Adrenal gland (tissue), 5 donors: ENCODE measurements at regions not wholly inside any gene's neighbourhood (a gene's known extent, or its start where the extent isn't known, plus 50 kb on each side); places are given as distances from the start of the nearest gene placed in this dataset.

Experiments used
- POLR2A ChIP-seq, 2 donors: fragments of 450-650 bp; IDR thresholded peaks; one replicate each; pipeline ENCODE4 v1.6.1; 2017; ENCODE audit warnings: antibody characterized with exemption in 2 of 2, mild to moderate bottlenecking in 2 of 2, moderate library complexity in 1 of 2
- TF ChIP-seq, protein P1 (sequence below), 6 experiments: fragments of 450-650 bp in 4 of 6; fragments of 200-600 bp in 2 of 6; sonication (generic) in 1 of 6; IDR thresholded peaks; 1 replicate in 5 of 6; 2 replicates in 1 of 6; pipeline versions ENCODE4 v1.5.1 to v1.8.0; 2016 to 2021; ENCODE audit warnings: antibody characterized with exemption in 6 of 6, mild to moderate bottlenecking in 2 of 6, moderate library complexity in 1 of 6
- donor health status: DM: no; HTN: no; CAD: no.

- TF ChIP-seq, protein P1, sequence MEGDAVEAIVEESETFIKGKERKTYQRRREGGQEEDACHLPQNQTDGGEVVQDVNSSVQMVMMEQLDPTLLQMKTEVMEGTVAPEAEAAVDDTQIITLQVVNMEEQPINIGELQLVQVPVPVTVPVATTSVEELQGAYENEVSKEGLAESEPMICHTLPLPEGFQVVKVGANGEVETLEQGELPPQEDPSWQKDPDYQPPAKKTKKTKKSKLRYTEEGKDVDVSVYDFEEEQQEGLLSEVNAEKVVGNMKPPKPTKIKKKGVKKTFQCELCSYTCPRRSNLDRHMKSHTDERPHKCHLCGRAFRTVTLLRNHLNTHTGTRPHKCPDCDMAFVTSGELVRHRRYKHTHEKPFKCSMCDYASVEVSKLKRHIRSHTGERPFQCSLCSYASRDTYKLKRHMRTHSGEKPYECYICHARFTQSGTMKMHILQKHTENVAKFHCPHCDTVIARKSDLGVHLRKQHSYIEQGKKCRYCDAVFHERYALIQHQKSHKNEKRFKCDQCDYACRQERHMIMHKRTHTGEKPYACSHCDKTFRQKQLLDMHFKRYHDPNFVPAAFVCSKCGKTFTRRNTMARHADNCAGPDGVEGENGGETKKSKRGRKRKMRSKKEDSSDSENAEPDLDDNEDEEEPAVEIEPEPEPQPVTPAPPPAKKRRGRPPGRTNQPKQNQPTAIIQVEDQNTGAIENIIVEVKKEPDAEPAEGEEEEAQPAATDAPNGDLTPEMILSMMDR (IDR thresholded peaks at IDR 0.05) = no peak
- TF ChIP-seq POLR2A (IDR thresholded peaks at IDR 0.05) = no peak
Measured at GRCh38 chr2:113357071-113357470, 78.3 kb upstream of the PAX8 start.
